SK-N-SH treated with all-trans-retinoic acid at 6 μM for 48 hours (cell line): ENCODE measurements at regions not wholly inside any gene's neighbourhood (a gene's known extent, or its start where the extent isn't known, plus 50 kb on each side); places are given as distances from the start of the nearest gene placed in this dataset.

Source experiments
- ATAC-seq: fragments of 200-7000 bp; cut with Tn5 transposase; 3 replicates; pipeline ENCODE4 v1.9.1; 2020; ENCODE audit warnings: mild to moderate bottlenecking, moderate library complexity
- ARNTL ChIP-seq: fragments of 450-650 bp; formaldehyde crosslinking; IDR thresholded peaks from 2 replicates; pipeline ENCODE4 v1.5.0; 2020; ENCODE audit warnings: low read depth, mild to moderate bottlenecking, moderate library complexity, borderline replicate concordance
- BACH2 ChIP-seq: fragments of 250-450 bp; sonication (Bioruptor Pico); IDR thresholded peaks from 2 replicates; pipeline ENCODE4 v1.9.0; 2021; ENCODE audit warnings: mild to moderate bottlenecking, borderline replicate concordance
- CSDC2 ChIP-seq: fragments of 250-450 bp; sonication (Bioruptor Pico); IDR thresholded peaks from 2 replicates; pipeline ENCODE4 v1.5.0; 2020; ENCODE audit warnings: mild to moderate bottlenecking, moderate library complexity
- ESRRG ChIP-seq: fragments of 250-450 bp; sonication (Bioruptor Pico); IDR thresholded peaks from 2 replicates; pipeline ENCODE4 v1.6.1; 2021; ENCODE audit warnings: mild to moderate bottlenecking
- GLIS3 ChIP-seq: fragments of 250-450 bp; sonication (Bioruptor Pico); IDR thresholded peaks from 2 replicates; pipeline ENCODE4 v1.5.0; 2020; ENCODE audit warnings: mild to moderate bottlenecking, moderate library complexity
- ISL1 ChIP-seq: fragments of 250-450 bp; sonication (Bioruptor Pico); IDR thresholded peaks from 2 replicates; pipeline ENCODE4 v2.1.2; 2022; ENCODE audit warnings: mild to moderate bottlenecking, moderate library complexity
- OSR1 ChIP-seq: fragments of 250-450 bp; sonication (Bioruptor Pico); IDR thresholded peaks from 2 replicates; pipeline ENCODE4 v1.8.0; 2022; ENCODE audit warnings: moderate library complexity, mild to moderate bottlenecking, inconsistent platforms
- PPARA ChIP-seq: fragments of 250-450 bp; sonication (Bioruptor Pico); IDR thresholded peaks from 2 replicates; pipeline ENCODE4 v1.5.0; 2020; ENCODE audit warnings: mild to moderate bottlenecking, borderline replicate concordance
- SNAI2 ChIP-seq: fragments of 250-450 bp; sonication (Bioruptor Pico); IDR thresholded peaks from 2 replicates; pipeline ENCODE4 v1.5.0; 2020; ENCODE audit warnings: mild to moderate bottlenecking, moderate library complexity
- TCF4 ChIP-seq: fragments of 250-450 bp; sonication (Bioruptor Pico); IDR thresholded peaks from 2 replicates; pipeline ENCODE4 v1.8.0; 2021; ENCODE audit warnings: mild to moderate bottlenecking, moderate library complexity, borderline replicate concordance
- TOX ChIP-seq: fragments of 250-450 bp; sonication (Bioruptor Pico); IDR thresholded peaks from 2 replicates; pipeline ENCODE4 v1.8.0; 2021; ENCODE audit warnings: mild to moderate bottlenecking, moderate library complexity, borderline replicate concordance
- ZC3H10 ChIP-seq: fragments of 250-450 bp; sonication (Bioruptor Pico); IDR thresholded peaks from 2 replicates; pipeline ENCODE4 v1.5.1; 2021; ENCODE audit warnings: mild to moderate bottlenecking, moderate library complexity
- ZFP3 ChIP-seq: fragments of 250-450 bp; sonication (Bioruptor Pico); IDR thresholded peaks from 2 replicates; pipeline ENCODE4 v1.5.0; 2020; ENCODE audit warnings: mild to moderate bottlenecking, moderate library complexity
- ZFP30 ChIP-seq: fragments of 450-650 bp; formaldehyde crosslinking; IDR thresholded peaks from 2 replicates; pipeline ENCODE4 v1.5.0; 2022; ENCODE audit warnings: mild to moderate bottlenecking, moderate library complexity
- ZNF565 ChIP-seq: fragments of 450-650 bp; formaldehyde crosslinking; conservative IDR thresholded peaks from 2 replicates; pipeline ENCODE4 v1.5.0; 2020; ENCODE audit warnings: low read depth, mild to moderate bottlenecking, moderate library complexity
- ZNF70 ChIP-seq: fragments of 450-650 bp; formaldehyde crosslinking; IDR thresholded peaks from 2 replicates; pipeline ENCODE4 v1.5.0; 2020; ENCODE audit warnings: mild to moderate bottlenecking, moderate library complexity
- ZNF8 ChIP-seq: fragments of 450-650 bp; formaldehyde crosslinking; IDR thresholded peaks from 2 replicates; pipeline ENCODE4 v1.5.0; 2020; ENCODE audit warnings: mild to moderate bottlenecking, moderate library complexity
- TF ChIP-seq, protein P1 (sequence below): fragments of 250-450 bp; sonication (Bioruptor Pico); IDR thresholded peaks from 2 replicates; pipeline ENCODE4 v1.5.0; 2020; ENCODE audit warnings: mild to moderate bottlenecking, moderate library complexity
- TF ChIP-seq, protein P2 (sequence below): fragments of 250-450 bp; sonication (Bioruptor Pico); IDR thresholded peaks from 2 replicates; pipeline ENCODE4 v1.5.1; 2021; ENCODE audit warnings: mild to moderate bottlenecking, moderate library complexity
- TF ChIP-seq, protein P3 (sequence below): fragments of 250-450 bp; sonication (Bioruptor Pico); IDR thresholded peaks from 2 replicates; pipeline ENCODE4 v1.5.1; 2020; ENCODE audit warnings: low read depth, mild to moderate bottlenecking, moderate library complexity
- TF ChIP-seq, protein P4 (sequence below): fragments of 250-450 bp; sonication (Bioruptor Pico); IDR thresholded peaks from 2 replicates; pipeline ENCODE4 v1.8.0; 2021; ENCODE audit warnings: low read depth, mild to moderate bottlenecking, moderate library complexity, borderline replicate concordance
- TF ChIP-seq, protein P5 (sequence below): fragments of 250-450 bp; sonication (Bioruptor Pico); IDR thresholded peaks from 2 replicates; pipeline ENCODE4 v1.8.0; 2020; ENCODE audit warnings: mild to moderate bottlenecking, moderate library complexity, borderline replicate concordance

DNA sequence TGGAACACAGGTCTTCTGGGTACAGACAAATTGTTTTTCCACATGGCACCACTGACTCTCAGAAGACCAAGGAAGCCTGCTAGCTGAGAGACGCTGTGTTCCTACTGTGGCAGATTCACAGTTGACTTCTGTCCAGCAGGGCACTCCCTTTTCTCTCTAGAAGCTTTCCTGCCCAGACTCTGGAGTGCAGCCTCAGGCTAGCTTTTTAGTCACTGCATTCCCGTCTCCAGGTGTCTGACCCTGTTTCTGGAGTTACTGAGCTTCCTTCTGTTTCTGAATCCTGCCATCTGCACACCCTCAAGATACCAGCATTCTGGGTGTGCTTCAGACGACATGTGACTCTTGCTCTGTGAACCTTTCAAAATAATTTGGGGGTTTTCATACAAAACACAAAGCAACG is 125.1 kb downstream of the TMEM200C start (continued):
- TF ChIP-seq, protein P1, sequence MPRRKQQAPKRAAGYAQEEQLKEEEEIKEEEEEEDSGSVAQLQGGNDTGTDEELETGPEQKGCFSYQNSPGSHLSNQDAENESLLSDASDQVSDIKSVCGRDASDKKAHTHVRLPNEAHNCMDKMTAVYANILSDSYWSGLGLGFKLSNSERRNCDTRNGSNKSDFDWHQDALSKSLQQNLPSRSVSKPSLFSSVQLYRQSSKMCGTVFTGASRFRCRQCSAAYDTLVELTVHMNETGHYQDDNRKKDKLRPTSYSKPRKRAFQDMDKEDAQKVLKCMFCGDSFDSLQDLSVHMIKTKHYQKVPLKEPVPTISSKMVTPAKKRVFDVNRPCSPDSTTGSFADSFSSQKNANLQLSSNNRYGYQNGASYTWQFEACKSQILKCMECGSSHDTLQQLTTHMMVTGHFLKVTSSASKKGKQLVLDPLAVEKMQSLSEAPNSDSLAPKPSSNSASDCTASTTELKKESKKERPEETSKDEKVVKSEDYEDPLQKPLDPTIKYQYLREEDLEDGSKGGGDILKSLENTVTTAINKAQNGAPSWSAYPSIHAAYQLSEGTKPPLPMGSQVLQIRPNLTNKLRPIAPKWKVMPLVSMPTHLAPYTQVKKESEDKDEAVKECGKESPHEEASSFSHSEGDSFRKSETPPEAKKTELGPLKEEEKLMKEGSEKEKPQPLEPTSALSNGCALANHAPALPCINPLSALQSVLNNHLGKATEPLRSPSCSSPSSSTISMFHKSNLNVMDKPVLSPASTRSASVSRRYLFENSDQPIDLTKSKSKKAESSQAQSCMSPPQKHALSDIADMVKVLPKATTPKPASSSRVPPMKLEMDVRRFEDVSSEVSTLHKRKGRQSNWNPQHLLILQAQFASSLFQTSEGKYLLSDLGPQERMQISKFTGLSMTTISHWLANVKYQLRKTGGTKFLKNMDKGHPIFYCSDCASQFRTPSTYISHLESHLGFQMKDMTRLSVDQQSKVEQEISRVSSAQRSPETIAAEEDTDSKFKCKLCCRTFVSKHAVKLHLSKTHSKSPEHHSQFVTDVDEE (CRISPR knock-in tag), result no peak

DNA sequence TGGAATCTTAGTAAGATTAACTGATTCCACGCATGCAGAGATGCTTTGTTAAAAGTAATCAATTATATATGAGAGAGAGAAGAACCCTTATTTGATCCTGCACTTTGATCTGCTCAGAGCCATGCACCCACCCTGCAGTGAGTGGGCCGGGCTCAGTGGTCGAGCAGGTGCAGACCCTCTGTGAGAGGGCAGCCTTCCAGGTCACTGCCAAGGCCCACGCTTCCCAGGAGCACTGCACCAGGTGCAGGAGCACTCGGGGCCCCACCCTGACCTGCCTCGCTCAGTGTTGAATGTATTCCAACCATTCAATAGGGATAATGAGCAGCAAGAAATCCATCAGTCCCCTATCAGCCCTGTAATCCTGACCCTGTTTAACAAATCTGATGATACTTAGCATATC is 126.9 kb downstream of the TMEM200C start:
- TF ChIP-seq ZNF565 (CRISPR knock-in tag), result no peak
- TF ChIP-seq, protein P1 (CRISPR knock-in tag), result no peak
- TF ChIP-seq OSR1 (CRISPR knock-in tag), result no peak
- TF ChIP-seq ISL1 (CRISPR knock-in tag), result no peak
- no peak for TF ChIP-seq ZNF70 (CRISPR knock-in tag)
- TF ChIP-seq, protein P2, sequence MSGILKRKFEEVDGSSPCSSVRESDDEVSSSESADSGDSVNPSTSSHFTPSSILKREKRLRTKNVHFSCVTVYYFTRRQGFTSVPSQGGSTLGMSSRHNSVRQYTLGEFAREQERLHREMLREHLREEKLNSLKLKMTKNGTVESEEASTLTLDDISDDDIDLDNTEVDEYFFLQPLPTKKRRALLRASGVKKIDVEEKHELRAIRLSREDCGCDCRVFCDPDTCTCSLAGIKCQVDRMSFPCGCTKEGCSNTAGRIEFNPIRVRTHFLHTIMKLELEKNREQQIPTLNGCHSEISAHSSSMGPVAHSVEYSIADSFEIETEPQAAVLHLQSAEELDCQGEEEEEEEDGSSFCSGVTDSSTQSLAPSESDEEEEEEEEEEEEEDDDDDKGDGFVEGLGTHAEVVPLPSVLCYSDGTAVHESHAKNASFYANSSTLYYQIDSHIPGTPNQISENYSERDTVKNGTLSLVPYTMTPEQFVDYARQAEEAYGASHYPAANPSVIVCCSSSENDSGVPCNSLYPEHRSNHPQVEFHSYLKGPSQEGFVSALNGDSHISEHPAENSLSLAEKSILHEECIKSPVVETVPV (CRISPR knock-in tag), result no peak
- TF ChIP-seq CSDC2 (CRISPR knock-in tag), result no peak
- no peak for TF ChIP-seq ZFP30 (CRISPR knock-in tag)
- TF ChIP-seq GLIS3 (CRISPR knock-in tag), result no peak
- no peak for TF ChIP-seq TOX (CRISPR knock-in tag)
- no peak for TF ChIP-seq SNAI2 (CRISPR knock-in tag)
- no peak for TF ChIP-seq ZC3H10 (CRISPR knock-in tag)
- TF ChIP-seq PPARA (CRISPR knock-in tag), result no peak
- TF ChIP-seq, protein P3, sequence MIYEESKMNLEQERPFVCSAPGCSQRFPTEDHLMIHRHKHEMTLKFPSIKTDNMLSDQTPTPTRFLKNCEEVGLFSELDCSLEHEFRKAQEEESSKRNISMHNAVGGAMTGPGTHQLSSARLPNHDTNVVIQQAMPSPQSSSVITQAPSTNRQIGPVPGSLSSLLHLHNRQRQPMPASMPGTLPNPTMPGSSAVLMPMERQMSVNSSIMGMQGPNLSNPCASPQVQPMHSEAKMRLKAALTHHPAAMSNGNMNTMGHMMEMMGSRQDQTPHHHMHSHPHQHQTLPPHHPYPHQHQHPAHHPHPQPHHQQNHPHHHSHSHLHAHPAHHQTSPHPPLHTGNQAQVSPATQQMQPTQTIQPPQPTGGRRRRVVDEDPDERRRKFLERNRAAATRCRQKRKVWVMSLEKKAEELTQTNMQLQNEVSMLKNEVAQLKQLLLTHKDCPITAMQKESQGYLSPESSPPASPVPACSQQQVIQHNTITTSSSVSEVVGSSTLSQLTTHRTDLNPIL (CRISPR knock-in tag), result no peak
- TF ChIP-seq BACH2 (CRISPR knock-in tag), result no peak
- no peak for ATAC-seq

DNA sequence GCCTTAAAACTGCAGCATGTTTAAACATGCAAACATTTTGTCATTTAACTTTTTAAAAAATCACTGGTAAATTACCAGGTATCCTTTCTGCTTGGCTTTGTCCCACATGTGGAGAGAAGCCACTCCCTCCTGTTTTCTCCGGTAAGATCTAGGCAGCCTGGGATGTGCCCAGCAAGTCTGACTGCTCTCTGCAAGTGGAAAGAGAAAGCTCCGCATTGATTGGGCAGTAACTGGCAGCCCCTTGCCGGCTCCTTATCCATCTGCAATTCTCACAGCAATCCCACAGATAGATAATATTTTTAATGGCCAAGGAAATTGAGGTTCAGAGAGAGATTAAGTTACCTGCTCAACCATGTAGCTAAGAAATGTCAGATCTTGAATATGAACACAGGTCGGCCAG is 136.1 kb downstream of the TMEM200C start:
- no peak for ATAC-seq
- TF ChIP-seq TOX (CRISPR knock-in tag) (no peak), TCF4 (CRISPR knock-in tag) (no peak), OSR1 (CRISPR knock-in tag) (no peak), ZFP30 (CRISPR knock-in tag) (no peak), ISL1 (CRISPR knock-in tag) (no peak)

DNA sequence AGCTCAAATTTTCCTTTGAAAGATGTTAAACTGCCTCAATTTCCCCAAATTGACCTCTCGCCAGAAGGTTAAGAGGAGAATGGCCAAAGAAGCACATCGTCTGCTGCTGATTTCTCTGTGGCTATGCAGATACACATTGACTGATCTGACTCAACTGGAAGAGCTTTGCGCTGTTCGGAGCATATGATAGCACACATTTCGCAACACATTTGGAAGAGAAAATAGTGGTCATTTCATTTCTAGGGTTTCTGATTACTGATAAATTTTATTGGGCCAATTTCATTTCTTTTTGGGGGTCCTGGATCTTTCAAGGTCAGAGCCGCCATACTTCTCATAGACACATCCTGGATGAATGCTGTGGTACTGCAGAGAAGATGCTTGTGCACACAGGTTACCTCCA is 138.5 kb downstream of the TMEM200C start:
- ATAC-seq, result no peak
- TF ChIP-seq ARNTL (CRISPR knock-in tag) (no peak), ESRRG (no peak), ISL1 (CRISPR knock-in tag) (no peak), PPARA (CRISPR knock-in tag) (no peak), ZC3H10 (CRISPR knock-in tag) (no peak), ZNF8 (no peak), ZFP30 (CRISPR knock-in tag) (no peak), ZNF565 (CRISPR knock-in tag) (no peak), ZNF70 (CRISPR knock-in tag) (no peak), GLIS3 (CRISPR knock-in tag) (no peak), CSDC2 (CRISPR knock-in tag) (no peak), BACH2 (CRISPR knock-in tag) (no peak), ZFP3 (CRISPR knock-in tag) (no peak)
- TF ChIP-seq, protein P4, sequence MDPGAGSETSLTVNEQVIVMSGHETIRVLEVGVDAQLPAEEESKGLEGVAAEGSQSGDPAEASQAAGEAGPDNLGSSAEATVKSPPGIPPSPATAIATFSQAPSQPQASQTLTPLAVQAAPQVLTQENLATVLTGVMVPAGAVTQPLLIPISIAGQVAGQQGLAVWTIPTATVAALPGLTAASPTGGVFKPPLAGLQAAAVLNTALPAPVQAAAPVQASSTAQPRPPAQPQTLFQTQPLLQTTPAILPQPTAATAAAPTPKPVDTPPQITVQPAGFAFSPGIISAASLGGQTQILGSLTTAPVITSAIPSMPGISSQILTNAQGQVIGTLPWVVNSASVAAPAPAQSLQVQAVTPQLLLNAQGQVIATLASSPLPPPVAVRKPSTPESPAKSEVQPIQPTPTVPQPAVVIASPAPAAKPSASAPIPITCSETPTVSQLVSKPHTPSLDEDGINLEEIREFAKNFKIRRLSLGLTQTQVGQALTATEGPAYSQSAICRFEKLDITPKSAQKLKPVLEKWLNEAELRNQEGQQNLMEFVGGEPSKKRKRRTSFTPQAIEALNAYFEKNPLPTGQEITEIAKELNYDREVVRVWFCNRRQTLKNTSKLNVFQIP (CRISPR knock-in tag), result no peak
- TF ChIP-seq, protein P5, sequence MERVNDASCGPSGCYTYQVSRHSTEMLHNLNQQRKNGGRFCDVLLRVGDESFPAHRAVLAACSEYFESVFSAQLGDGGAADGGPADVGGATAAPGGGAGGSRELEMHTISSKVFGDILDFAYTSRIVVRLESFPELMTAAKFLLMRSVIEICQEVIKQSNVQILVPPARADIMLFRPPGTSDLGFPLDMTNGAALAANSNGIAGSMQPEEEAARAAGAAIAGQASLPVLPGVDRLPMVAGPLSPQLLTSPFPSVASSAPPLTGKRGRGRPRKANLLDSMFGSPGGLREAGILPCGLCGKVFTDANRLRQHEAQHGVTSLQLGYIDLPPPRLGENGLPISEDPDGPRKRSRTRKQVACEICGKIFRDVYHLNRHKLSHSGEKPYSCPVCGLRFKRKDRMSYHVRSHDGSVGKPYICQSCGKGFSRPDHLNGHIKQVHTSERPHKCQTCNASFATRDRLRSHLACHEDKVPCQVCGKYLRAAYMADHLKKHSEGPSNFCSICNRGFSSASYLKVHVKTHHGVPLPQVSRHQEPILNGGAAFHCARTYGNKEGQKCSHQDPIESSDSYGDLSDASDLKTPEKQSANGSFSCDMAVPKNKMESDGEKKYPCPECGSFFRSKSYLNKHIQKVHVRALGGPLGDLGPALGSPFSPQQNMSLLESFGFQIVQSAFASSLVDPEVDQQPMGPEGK (CRISPR knock-in tag), result no peak
- TF ChIP-seq, protein P2 (CRISPR knock-in tag), result no peak
- TF ChIP-seq, all 23 proteins: peak for 0
